Astrocyte (in vitro differentiated cells and primary cell): ENCODE measurements at regions not wholly inside any gene's neighbourhood (a gene's known extent, or its start where the extent isn't known, plus 50 kb on each side); places are given as distances from the start of the nearest gene placed in this dataset.

ENCODE experiments used
- EZH2 ChIP-seq: IDR thresholded peaks from 2 replicates; pipeline ENCODE4 v1.6.1; 2012; ENCODE audit warnings: mild to moderate bottlenecking, low read length, inconsistent platforms; ENCODE audit not compliant: insufficient read depth
- TF ChIP-seq, protein P1 (sequence below): IDR thresholded peaks from 2 replicates; pipeline ENCODE4 v1.5.1; 2011; ENCODE audit warnings: low read depth, mild to moderate bottlenecking, inconsistent platforms, low read length, moderate library complexity; ENCODE audit not compliant: insufficient read depth

DNA sequence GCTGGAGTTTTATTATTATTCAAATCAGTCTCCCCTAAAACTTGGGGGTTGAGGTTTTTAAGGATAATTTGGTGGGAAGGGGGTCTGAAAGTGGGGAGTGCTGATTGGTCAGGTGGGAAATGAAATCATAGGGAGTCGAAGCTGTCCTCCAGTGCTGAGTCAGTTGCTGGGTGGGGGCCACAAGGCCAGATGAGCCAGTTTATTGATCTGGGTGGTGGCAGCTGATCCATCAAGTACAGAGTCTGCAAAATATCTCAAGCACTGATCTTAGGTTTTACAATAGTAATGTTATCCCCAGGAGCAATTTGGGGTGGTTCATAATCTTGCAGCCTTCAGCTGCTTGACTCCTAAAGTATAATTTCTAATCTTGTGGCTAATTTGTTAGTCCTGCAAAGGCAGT, 146.0 kb upstream of the SPACA1 start:
- TF ChIP-seq EZH2: no peak
- TF ChIP-seq, protein P1, sequence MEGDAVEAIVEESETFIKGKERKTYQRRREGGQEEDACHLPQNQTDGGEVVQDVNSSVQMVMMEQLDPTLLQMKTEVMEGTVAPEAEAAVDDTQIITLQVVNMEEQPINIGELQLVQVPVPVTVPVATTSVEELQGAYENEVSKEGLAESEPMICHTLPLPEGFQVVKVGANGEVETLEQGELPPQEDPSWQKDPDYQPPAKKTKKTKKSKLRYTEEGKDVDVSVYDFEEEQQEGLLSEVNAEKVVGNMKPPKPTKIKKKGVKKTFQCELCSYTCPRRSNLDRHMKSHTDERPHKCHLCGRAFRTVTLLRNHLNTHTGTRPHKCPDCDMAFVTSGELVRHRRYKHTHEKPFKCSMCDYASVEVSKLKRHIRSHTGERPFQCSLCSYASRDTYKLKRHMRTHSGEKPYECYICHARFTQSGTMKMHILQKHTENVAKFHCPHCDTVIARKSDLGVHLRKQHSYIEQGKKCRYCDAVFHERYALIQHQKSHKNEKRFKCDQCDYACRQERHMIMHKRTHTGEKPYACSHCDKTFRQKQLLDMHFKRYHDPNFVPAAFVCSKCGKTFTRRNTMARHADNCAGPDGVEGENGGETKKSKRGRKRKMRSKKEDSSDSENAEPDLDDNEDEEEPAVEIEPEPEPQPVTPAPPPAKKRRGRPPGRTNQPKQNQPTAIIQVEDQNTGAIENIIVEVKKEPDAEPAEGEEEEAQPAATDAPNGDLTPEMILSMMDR: no peak
